NOMO-1 treated with dmso at 0.1 percent for 144 hours (cell line): ENCODE measurements at regions not wholly inside any gene's neighbourhood (a gene's known extent, or its start where the extent isn't known, plus 50 kb on each side); places are given as distances from the start of the nearest gene placed in this dataset.

ENCODE experiments used
- DNase-seq: peaks from one replicate; lab custom pipeline; 2025; ENCODE audit not compliant: unreplicated experiment; lab: John Stamatoyannopoulos, UW

- no peak for DNase-seq
Measured at GRCh38 chr6:166752928-166753721, 126.1 kb upstream of the RPS6KA2 start.

- DNase-seq, result no peak
Measured at GRCh38 chr6:166752097-166752496, 125.0 kb upstream of the RPS6KA2 start.

GRCh38 chr6:166751051-166751595 is 124.1 kb upstream of the RPS6KA2 start:
- no peak for DNase-seq

- no peak for DNase-seq
Measured at GRCh38 chr6:166750108-166750793, 123.2 kb upstream of the RPS6KA2 start.

- no peak for DNase-seq
Measured at GRCh38 chr6:166749666-166750065, 122.6 kb upstream of the RPS6KA2 start.

- DNase-seq, result no peak
Measured at GRCh38 chr6:166747644-166748595, 120.9 kb upstream of the RPS6KA2 start.

- no peak for DNase-seq
Measured at GRCh38 chr6:166745801-166746668, 119.0 kb upstream of the RPS6KA2 start.

GRCh38 chr6:166744223-166745134 is 117.4 kb upstream of the RPS6KA2 start:
- no peak for DNase-seq

GRCh38 chr6:166743406-166744222 is 116.6 kb upstream of the RPS6KA2 start:
- DNase-seq, result no peak

GRCh38 chr6:166742981-166743380 is 115.9 kb upstream of the RPS6KA2 start:
- no peak for DNase-seq

GRCh38 chr6:166739976-166740318 is 112.9 kb upstream of the RPS6KA2 start:
- no peak for DNase-seq

GRCh38 chr6:166739117-166739975 is 112.3 kb upstream of the RPS6KA2 start:
- DNase-seq, result no peak

- no peak for DNase-seq
Measured at GRCh38 chr6:166738386-166739116, 111.5 kb upstream of the RPS6KA2 start.

- DNase-seq, result no peak
Measured at GRCh38 chr6:166737261-166737660, 110.2 kb upstream of the RPS6KA2 start.

GRCh38 chr6:166736634-166737033 is 109.6 kb upstream of the RPS6KA2 start:
- DNase-seq, result no peak

- DNase-seq, result no peak
Measured at GRCh38 chr6:166733900-166734299, 106.8 kb upstream of the RPS6KA2 start.

GRCh38 chr6:166729658-166730057 is 102.6 kb upstream of the RPS6KA2 start:
- DNase-seq, result no peak
